ENCODE measurements at regions not wholly inside any gene's neighbourhood (a gene's known extent, or its start where the extent isn't known, plus 50 kb on each side); places are given as distances from the start of the nearest gene placed in this dataset.
"Not testable (repeated sequence)": the region's sequence is repeated elsewhere in the genome, so short reads cannot be mapped to it uniquely, and the experiment has no call there.

DNA sequence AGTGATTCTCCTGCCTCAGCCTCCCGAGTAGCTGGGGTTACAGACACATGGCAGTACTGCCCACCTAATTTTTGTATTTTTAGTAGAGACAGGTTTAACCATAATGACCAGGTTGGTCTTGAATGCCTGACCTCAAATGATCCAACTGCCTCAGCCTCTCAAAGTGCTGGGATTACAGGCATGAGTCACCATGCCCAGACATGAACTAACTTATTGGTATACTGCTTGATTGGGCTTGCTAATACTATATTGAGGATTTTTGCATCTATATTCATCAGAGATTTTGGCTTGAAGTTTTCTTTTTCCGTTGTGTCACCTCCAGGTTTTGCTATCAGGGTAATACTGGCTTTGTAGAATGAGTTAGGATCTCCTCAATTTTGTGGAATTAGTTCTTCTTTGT is 706.1 kb upstream of the HS6ST1 start:
- no peak for DNase-seq (ENCODE audit: low spot score, unreplicated experiment)
- Mint-ChIP-seq H3K4me1 (ENCODE audit: low read depth) (no peaks in the 10 kb centered on the region), H3K9me3 (ENCODE audit: low read depth) (peaks cover 23% of the 10 kb centered on the region), H3K36me3 (ENCODE audit: insufficient read depth) (no peaks in the 10 kb centered on the region), H3K4me3 (ENCODE audit: low read depth) (no peak overlapping the region), H3K27ac (no peak overlapping the region), H3K27me3 (peaks cover 13% of the 10 kb centered on the region)
- TF ChIP-seq, protein P1, sequence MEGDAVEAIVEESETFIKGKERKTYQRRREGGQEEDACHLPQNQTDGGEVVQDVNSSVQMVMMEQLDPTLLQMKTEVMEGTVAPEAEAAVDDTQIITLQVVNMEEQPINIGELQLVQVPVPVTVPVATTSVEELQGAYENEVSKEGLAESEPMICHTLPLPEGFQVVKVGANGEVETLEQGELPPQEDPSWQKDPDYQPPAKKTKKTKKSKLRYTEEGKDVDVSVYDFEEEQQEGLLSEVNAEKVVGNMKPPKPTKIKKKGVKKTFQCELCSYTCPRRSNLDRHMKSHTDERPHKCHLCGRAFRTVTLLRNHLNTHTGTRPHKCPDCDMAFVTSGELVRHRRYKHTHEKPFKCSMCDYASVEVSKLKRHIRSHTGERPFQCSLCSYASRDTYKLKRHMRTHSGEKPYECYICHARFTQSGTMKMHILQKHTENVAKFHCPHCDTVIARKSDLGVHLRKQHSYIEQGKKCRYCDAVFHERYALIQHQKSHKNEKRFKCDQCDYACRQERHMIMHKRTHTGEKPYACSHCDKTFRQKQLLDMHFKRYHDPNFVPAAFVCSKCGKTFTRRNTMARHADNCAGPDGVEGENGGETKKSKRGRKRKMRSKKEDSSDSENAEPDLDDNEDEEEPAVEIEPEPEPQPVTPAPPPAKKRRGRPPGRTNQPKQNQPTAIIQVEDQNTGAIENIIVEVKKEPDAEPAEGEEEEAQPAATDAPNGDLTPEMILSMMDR (IDR thresholded peaks at IDR 0.05; ENCODE audit: unreplicated experiment), result no peak

- no peak for DNase-seq (ENCODE audit: low spot score, unreplicated experiment)
- H3K27ac Mint-ChIP-seq, result no peak overlapping the region
- H3K4me1 Mint-ChIP-seq (ENCODE audit: low read depth), result peaks cover 2% of the 10 kb centered on the region
- no peak overlapping the region for H3K4me3 Mint-ChIP-seq (ENCODE audit: low read depth)
- TF ChIP-seq, protein P1 (IDR thresholded peaks at IDR 0.05; ENCODE audit: unreplicated experiment), result no peak
- peaks cover 18% of the 10 kb centered on the region for H3K9me3 Mint-ChIP-seq (ENCODE audit: low read depth)
- peaks cover 2% of the 10 kb centered on the region for H3K36me3 Mint-ChIP-seq (ENCODE audit: insufficient read depth)
- H3K27me3 Mint-ChIP-seq, result peaks cover 7% of the 10 kb centered on the region
Observed at GRCh38 chr2:129035992-129036391, 717.3 kb upstream of the HS6ST1 start.

DNA sequence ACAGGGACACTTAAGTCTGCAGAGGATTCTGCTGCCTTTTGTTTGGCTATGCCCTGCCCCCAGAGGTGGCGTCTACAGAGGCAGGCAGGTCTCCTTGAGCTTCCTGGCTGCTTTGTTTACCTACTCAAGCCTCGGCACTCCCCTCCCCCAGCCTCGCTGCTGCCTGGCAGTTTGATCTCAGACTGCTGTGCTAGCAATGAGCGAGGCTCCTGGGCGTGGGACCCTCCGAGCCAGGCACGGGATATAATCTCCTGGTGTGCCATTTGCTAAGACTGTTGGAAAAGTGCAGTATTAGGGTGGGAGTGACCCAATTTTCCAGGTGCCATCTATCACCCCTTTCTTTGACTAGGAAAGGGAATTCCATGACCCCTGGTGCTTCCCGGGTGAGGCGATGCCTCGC is 725.0 kb upstream of the HS6ST1 start:
- H3K36me3 Mint-ChIP-seq (ENCODE audit: insufficient read depth); DNase-seq (ENCODE audit: low spot score, unreplicated experiment); H3K4me1 Mint-ChIP-seq (ENCODE audit: low read depth); H3K27ac Mint-ChIP-seq; H3K4me3 Mint-ChIP-seq (ENCODE audit: low read depth); H3K27me3 Mint-ChIP-seq: not testable (repeated sequence)
- H3K9me3 Mint-ChIP-seq (ENCODE audit: low read depth), result peaks cover 32% of the 10 kb centered on the region

DNA sequence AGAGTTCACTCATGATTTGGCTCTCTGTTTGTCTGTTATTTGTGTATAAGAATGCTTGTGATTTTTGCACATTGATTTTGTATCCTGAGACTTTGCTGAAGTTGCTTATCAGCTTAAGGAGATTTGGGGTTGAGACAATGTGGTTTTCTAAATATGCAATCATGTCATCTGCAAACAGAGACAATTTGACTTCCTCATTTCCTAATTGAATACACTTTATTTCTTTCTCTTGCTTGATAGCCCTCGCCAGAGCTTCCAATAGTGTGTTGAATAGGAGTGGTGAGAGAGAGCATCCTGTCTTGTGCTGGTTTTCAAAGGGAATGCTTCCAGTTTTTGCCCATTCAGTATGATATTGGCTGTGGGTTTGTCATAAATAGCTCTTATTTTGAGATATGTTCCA is 727.8 kb upstream of the HS6ST1 start:
- DNase-seq (ENCODE audit: low spot score, unreplicated experiment); H3K27ac Mint-ChIP-seq; H3K4me1 Mint-ChIP-seq (ENCODE audit: low read depth); H3K36me3 Mint-ChIP-seq (ENCODE audit: insufficient read depth); H3K27me3 Mint-ChIP-seq; H3K4me3 Mint-ChIP-seq (ENCODE audit: low read depth): not testable (repeated sequence)
- H3K9me3 Mint-ChIP-seq (ENCODE audit: low read depth), result peaks cover 26% of the 10 kb centered on the region

DNA sequence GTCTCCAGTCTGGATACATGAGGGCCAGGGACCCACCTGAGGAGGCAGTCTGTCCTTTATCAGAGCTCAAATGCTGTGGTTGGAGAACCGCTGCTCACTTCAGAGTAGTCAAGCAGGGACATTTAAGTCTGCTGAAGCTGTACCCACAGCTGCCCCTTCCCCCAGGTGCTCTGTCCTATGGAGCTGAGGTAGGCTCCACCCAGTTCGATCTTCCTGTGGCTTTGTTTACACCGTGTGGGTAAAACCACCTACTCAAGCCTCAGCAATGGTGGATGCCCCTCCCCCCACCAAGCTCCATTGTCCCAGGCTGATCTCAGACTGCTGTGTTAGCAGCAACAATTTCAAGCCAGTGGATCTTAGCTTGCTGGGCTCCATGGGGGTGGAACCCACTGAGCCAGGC is 731.4 kb upstream of the HS6ST1 start:
- Mint-ChIP-seq H3K9me3 (ENCODE audit: low read depth) (peaks cover 14% of the 10 kb centered on the region), H3K36me3 (ENCODE audit: insufficient read depth) (peaks cover 1% of the 10 kb centered on the region), H3K4me3 (ENCODE audit: low read depth) (no peak overlapping the region)

DNA sequence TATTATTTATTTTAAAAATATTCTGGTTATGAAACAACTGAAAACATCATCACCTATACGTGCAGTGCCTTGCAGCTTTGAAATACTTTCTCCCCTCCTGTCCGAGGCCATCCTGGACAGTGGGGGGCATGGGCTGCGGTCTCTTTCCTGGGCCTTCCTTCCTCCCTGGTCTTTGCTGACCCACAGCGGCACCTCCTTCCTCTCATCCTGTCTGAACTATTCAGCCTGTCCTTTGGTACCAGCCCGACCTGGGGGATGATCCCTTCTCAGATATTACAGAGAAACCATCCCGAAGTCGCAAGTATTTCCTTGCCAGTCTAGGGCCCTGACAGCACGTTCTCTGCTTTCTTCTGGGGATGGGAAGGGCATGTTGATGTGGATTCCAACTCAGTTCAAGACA is 736.6 kb upstream of the HS6ST1 start:
- Mint-ChIP-seq H3K27me3 (peaks cover 19% of the 10 kb centered on the region), H3K9me3 (ENCODE audit: low read depth) (peaks cover 4% of the 10 kb centered on the region), H3K27ac (no peak overlapping the region), H3K4me1 (ENCODE audit: low read depth) (no peaks in the 10 kb centered on the region), H3K4me3 (ENCODE audit: low read depth) (no peak overlapping the region), H3K36me3 (ENCODE audit: insufficient read depth) (no peaks in the 10 kb centered on the region)
- TF ChIP-seq, protein P1 (IDR thresholded peaks at IDR 0.05; ENCODE audit: unreplicated experiment), result no peak
- DNase-seq (ENCODE audit: low spot score, unreplicated experiment), result no peak

More for the DNA sequence above, 731.4 kb upstream of the HS6ST1 start:
- TF ChIP-seq, protein P1 (IDR thresholded peaks at IDR 0.05; ENCODE audit: unreplicated experiment), result no peak
- no peak overlapping the region for H3K27ac Mint-ChIP-seq
- no peak for DNase-seq (ENCODE audit: low spot score, unreplicated experiment)
- H3K27me3 Mint-ChIP-seq, result peaks cover 3% of the 10 kb centered on the region
- H3K4me1 Mint-ChIP-seq (ENCODE audit: low read depth), result no peaks in the 10 kb centered on the region
